CMK (cell line): ENCODE measurements at regions not wholly inside any gene's neighbourhood (a gene's known extent, or its start where the extent isn't known, plus 50 kb on each side); places are given as distances from the start of the nearest gene placed in this dataset.

ENCODE experiments used
- DNase-seq: peaks from one replicate; pipeline ENCODE4 v3.0.0-alpha.2; 2010; ENCODE audit warnings: low read depth

- DNase-seq, result no peak
Observed at GRCh38 chr2:41886757-41887156, 161.1 kb upstream of the PKDCC start.

DNA sequence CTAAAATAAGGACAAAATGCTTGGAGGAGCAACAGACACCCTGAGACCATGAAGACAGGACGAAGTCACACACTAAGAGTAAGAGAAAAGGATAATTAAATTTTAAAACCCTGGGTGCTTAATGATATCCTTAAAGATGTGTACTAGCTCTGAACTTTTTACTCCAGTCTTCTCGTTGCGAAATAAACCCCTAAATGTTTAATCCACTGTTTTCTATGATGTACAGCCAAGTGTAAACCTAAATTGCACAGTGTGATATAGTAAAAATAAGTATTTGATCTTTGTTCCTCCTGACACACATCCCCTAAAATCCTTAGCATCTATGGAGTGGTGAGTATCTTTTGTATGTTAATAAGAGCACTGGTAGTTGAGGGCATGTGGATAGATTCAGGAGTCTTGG, 157.5 kb upstream of the PKDCC start:
- no peak for DNase-seq

GRCh38 chr2:41892476-41892875, 155.3 kb upstream of the PKDCC start:
- DNase-seq, result no peak

DNA sequence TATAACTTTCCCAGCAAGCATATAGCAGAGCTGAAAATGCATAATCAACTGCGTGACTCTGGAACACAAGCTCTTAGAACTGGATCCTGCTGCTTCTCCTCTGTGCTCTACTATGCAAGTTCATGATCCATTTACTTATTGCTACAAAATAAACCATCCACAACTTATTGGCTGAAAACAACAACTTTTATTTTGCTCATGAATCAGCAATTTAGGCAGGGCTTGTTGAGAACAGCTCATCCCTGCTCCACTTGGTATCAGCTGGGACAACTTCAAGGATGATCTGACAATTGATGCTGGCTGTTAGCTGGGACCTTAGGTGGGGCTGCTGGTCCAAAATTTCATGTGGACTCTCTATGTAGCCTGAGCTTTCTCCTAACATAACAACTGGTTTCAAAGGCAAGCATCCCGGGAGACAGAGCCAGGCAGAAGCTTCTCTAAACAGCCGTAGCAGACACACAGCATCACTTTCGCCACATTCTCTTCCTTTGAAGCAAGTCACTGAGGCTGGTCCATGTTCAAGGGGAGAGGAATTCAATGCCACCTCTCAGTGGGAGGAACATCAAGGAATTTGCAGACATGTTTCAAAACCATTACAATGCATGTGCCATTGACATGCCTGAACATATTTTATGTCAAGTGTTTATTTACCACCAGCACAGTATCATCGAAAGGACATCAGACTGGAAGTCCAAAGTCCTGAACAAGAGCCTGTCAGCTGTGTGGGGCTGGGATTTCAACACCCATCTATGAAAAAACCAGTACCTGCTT, 153.1 kb upstream of the PKDCC start:
- DNase-seq, result no peak

DNA sequence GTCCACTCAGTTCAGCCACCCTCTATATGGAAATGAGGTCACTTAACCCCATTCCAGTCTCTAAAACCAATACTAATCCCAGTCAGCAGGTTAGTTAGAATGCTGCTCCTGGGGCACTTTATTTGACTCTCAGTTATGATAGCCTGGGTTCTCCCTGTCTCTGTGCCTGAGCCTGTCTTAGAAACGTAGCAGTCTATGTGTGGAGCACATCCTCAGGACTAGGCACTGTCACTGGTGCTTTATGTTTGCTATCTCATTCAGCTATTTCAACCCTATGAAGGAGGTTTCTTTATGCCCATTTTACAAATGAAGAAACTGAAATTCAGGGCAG, 152.5 kb upstream of the PKDCC start:
- no peak for DNase-seq

DNA sequence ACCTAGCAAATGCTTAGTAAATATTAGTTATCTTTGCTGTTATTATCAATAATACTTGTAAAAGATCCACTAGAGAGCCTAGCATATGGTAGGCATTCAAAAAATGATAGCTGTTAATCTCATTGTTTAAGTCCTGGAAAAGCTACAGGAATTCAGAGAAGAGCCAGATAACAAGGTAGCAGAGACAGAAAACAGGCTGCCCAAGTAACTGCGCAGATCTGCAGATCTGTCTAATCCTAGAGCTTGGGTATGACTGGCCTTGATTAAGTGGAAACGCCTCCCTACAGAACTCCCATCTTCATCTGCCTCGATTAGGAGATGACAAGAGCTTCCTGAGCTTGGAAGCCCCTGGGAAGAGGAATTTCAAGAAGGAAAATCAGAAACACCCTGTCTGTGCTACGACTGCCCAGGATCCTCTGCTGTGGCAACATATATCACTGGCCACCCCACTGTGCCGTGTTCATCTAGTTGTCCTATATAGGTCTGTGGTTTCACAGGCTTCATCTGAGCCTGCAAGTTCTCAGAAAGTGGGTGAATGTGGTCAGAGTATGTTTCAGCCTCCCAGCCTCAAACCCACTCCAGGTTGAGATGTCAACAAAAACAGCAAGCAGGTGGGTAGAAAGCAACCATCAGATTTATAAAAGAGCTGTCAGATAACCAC, 151.5 kb upstream of the PKDCC start:
- no peak for DNase-seq

DNA sequence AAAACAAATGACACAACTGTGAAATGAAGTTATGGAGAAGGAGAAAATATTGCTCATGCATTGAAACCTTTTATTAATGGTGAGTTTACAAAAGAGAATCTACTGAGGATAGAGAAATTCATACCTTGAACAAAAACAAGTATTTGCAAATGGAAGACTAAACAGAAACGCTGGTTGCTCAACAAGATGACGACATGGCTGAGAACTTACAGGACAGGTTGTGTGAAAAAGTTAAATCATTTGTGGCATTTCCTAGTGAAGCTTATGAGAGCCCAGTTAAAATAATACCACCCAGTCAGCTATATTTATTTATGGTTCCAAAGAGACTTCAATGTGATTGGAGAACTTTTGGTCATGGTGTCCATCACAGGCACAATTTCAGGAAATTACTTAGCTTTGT, 148.6 kb upstream of the PKDCC start:
- no peak for DNase-seq

GRCh38 chr2:41900101-41900577, 147.7 kb upstream of the PKDCC start:
- no peak for DNase-seq

DNA sequence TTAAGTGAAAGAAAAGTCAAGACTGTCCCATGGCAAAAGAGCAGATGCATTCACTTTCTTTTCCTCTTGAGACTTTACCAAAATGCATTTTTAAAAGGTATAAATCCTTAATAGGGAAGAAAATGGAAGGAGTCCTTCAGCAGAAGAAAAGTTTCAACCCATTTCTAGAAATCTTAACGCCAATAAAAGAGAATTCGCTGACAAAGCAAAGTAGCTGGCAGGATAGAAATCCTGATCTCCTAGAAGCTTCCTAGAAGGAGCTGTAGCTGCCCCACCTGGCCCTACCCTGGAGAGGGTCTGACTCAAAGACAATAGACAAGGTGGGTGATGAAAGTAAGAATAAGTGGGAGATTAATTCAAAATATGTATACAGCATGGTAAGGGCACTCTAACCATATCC, 144.9 kb upstream of the PKDCC start:
- no peak for DNase-seq

DNA sequence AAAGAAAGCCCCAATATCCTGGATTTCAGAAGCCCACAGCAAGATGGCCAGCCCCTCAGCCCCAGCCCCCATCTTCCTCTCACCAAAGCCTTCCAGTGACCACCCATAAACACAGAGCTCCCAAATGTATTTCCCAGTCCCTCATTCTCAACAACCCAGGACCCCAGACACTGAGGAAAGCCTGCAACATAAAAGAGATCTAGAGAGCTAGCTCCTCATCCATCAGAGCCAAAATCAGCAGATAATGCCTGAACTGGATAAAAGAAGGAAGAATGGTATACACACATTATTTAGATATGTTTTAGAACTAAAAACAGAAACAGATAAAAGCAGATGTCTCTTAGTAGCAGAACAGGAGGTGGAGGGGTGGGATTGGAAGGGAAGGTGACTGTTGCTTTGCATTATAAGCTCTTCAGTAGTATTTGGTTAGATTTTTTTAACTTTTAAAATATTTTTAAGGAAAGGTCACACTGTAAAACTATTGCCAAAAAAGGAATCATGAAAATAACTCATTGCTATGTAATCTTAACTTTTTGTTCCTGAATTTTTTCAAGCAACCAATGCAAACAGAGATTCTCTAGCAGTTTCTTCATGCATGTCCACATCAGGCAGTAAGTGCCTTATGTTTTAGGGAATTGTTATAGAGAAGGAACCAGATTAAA, 144.2 kb upstream of the PKDCC start:
- DNase-seq, result no peak

- no peak for DNase-seq
Observed at GRCh38 chr2:41904459-41904858, 143.4 kb upstream of the PKDCC start.

DNA sequence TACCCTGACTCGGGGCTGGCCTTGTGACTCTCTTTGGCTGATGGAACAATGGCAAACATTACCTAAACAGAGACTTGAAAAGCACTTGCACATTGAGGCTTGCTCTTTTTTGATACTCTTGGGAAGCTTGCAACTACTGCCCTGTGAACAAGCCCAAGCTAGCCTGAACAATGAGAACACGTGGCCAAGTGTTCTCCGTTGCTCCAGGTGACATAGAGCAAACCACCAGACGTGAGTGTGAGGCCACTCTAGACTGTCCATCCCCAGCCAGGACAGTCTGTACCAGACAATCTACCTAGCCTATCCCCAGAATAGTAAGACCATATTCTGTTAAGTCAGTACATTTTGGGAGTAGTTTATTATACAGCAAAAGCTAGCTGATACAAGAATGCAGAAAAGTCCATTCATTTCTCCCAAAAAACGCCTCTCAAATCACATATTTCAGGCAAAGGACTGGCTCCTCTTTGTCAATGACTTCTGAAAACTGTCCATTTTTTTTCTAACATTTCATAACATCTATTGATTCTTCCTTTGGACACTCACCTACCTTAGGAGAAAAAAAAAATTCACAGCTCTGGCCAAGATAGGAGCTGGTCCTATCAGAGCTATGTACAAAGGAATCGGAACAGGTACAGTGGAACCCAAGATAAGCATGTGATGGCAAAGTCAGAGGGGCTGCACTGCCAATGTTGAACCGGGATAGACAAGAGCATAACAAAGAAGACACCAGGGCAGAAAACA, 142.1 kb upstream of the PKDCC start:
- no peak for DNase-seq

DNA sequence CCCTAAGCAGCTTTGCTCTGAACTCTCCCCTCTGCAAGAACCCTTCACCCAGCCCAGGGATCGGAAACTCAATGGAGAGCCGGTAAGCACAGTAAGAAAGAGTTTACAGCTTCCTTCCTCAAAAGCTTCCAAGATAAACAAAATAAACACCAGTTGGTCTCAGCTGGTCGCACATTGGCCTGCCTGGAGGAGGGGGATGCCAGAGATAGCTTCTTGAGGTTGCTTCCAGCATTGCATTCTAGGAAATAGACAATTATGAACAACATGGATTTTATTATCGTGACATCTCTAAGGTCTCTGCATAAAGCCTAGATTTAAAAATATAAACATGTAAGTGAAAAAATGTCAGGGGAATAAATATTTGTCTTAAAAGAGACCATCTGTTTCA, 141.5 kb upstream of the PKDCC start:
- no peak for DNase-seq

GRCh38 chr2:41907141-41907540, 140.7 kb upstream of the PKDCC start:
- DNase-seq, result no peak

GRCh38 chr2:41907771-41908207, 140.0 kb upstream of the PKDCC start:
- no peak for DNase-seq

DNA sequence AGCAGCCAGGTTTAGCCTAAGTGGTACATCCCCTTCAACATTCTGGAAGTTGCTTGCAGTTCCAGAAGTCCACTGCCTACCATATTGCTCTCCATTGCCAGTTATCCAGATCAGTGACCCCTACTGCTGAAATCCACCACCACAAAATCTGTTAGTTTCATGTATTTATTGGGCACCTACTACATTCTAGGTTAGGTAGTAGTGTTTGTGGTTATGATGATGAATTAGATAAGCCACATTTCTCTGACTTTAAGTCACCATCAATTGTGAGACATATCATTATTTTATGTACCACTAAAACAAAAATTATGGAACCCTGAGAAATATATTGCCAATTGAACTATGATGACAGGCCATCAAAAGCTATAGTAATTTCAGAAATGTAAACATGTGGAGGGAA, 139.5 kb upstream of the PKDCC start:
- no peak for DNase-seq

GRCh38 chr2:41909584-41909983, 138.2 kb upstream of the PKDCC start:
- DNase-seq, result no peak

- no peak for DNase-seq
Observed at GRCh38 chr2:41910126-41910525, 137.7 kb upstream of the PKDCC start.

- no peak for DNase-seq
Observed at GRCh38 chr2:41911033-41911432, 136.8 kb upstream of the PKDCC start.

- DNase-seq, result no peak
Observed at GRCh38 chr2:41912337-41912736, 135.5 kb upstream of the PKDCC start.

GRCh38 chr2:41912776-41913175, 135.0 kb upstream of the PKDCC start:
- no peak for DNase-seq

- DNase-seq, result no peak
Observed at GRCh38 chr2:41913311-41913710, 134.5 kb upstream of the PKDCC start.
